Stimulated activated CD4-positive, alpha-beta T cell treated with anti-CD3 and anti-CD28 coated beads, Interleukin-1b, Interleukin-23, amount 100 ng/mL, for 24 hours (primary cell): ENCODE measurements at regions not wholly inside any gene's neighbourhood (a gene's known extent, or its start where the extent isn't known, plus 50 kb on each side); places are given as distances from the start of the nearest gene placed in this dataset.
"Not testable (repeated sequence)": the region's sequence is repeated elsewhere in the genome, so short reads cannot be mapped to it uniquely, and the experiment has no call there.

Source experiments
- DNase-seq, 4 experiments: peaks; one replicate each; pipeline ENCODE4 v3.0.0-alpha.2; 2020; ENCODE audit warnings: low read depth in 4 of 4, low spot score in 1 of 4

DNA sequence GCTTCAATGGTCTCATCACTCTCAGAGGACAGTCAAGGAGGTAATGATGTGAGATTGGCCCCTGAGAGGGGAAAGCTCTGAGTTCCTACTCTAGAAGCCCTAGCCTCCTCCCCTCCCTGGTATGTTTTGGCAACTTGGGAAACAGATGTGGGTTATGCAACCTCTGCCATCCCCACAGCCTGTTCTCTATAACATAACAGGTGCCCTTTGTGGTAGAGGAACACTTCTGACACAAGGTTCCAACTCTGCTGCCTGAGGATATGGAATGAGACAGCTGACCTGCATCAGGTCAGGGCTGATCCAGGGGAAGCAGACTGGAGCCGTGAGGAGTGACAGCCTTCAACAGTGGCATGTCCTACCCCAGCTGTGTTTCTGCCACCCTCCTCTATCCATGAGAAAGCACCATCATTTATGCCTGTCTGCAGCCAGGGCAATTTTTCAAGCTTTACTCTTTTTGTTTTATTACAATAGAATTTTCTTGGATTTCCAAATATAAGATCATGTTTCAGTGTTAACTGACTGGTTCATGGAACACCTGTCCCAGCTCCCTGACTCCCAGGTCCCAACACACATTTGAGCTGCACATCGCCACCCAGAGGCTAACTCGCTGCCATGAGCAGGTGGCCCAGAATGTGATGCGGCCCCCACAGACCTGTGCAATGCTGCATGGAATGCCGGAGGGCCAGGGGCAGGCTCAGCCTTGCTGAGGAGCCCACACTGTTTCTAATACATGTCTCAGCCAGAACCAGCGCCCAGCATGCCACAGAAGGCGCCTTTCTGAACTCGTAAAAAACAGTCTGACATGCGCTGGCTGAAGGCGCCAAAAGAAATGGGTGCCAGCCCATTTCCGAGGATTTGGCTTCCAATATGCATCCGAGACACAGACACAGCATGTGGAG is 124.8 kb upstream of the CHST15 start:
- no peak for DNase-seq

DNA sequence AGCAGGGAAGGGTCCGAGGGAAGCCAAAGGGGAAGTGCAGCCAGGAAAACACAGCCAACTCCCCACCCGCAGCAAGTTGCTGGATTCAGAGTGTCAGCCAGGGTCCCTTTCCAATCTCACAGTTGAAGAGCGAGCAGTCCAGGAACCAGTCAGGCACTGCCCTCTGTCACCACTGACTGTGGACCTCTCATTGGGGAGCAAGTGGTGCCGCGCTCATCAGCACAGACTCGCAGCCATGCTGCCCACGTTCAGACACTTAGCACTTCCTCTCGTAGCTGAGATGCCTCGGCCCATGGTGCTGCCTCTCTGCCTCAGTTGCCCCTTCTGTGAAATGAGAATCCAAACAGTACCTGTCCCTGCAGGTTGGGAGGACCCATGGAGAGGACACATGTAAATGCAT is 123.6 kb upstream of the CHST15 start:
- no peak for DNase-seq

GRCh38 chr10:124214610-124215375 is 121.4 kb upstream of the CHST15 start:
- no peak for DNase-seq

GRCh38 chr10:124213899-124214510 is 120.6 kb upstream of the CHST15 start:
- no peak for DNase-seq

DNA sequence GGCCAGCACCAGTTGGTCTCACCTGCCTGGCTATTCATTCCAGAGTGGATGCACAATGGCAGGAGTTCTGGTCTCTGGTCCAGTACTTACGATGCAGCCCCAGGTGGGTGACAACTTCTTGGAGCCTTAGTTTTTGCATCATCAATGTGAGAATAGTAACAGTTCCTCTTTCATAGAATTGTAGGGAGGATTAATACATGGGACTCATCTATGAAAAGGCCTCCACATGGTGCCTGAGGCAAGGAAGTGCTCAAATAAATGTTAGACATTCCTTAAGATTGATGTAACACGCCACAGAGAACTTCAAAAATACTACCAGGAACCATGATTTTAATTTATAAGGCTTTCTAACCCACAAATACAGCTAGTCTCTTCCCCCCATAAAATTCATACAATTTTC is 120.1 kb upstream of the CHST15 start:
- no peak for DNase-seq

- no peak for DNase-seq
Observed at GRCh38 chr10:124212702-124213101, 119.3 kb upstream of the CHST15 start.

DNA sequence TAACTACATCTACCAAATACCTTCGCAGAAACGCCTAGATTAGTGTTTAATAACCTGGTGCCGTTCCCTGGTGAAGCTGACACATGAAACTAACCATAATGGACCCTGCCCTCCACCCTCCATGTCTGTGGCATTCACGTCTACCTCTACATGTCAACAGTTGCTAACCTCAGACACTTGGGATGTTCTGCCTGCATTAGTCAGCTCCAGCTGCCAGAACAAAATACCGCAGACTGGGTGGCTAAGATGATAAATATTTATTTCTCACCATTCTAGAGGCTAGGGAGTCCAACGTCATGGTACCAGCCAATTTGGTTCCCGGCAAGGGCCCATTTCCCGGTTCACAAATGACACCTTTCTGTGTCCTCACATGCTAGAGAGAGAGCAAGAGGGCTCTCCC is 118.5 kb upstream of the CHST15 start:
- no peak for DNase-seq

GRCh38 chr10:124210263-124210662 is 116.9 kb upstream of the CHST15 start:
- DNase-seq = no peak

- no peak for DNase-seq
Observed at GRCh38 chr10:124207391-124207790, 114.0 kb upstream of the CHST15 start.

- DNase-seq = no peak
Observed at GRCh38 chr10:124206616-124207015, 113.2 kb upstream of the CHST15 start.

GRCh38 chr10:124205432-124205831 is 112.0 kb upstream of the CHST15 start:
- no peak for DNase-seq

DNA sequence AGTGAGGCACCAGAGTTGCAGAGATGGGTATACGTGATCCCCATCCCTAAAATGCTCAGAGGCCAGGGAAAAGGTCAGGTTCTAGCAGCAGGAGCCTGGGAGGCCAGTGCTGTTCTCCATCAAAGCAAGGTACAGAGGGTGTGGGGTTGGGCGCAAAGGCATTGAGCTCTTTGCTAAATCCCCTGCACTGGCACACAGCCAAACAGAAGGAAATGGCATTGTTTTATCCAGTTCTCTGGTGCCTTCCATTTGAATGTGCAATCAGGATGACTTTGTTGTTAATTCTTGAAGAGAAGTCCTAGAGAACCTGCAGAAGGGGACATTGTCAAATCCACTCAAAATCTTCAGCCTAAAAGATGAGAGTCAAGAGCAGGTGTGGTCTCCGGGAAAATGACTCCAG is 111.3 kb upstream of the CHST15 start:
- no peak for DNase-seq

- no peak for DNase-seq
Observed at GRCh38 chr10:124200011-124200410, 106.6 kb upstream of the CHST15 start.

GRCh38 chr10:124198871-124199270 is 105.5 kb upstream of the CHST15 start:
- DNase-seq = no peak

GRCh38 chr10:124198125-124198501 is 104.7 kb upstream of the CHST15 start:
- DNase-seq = no peak

DNA sequence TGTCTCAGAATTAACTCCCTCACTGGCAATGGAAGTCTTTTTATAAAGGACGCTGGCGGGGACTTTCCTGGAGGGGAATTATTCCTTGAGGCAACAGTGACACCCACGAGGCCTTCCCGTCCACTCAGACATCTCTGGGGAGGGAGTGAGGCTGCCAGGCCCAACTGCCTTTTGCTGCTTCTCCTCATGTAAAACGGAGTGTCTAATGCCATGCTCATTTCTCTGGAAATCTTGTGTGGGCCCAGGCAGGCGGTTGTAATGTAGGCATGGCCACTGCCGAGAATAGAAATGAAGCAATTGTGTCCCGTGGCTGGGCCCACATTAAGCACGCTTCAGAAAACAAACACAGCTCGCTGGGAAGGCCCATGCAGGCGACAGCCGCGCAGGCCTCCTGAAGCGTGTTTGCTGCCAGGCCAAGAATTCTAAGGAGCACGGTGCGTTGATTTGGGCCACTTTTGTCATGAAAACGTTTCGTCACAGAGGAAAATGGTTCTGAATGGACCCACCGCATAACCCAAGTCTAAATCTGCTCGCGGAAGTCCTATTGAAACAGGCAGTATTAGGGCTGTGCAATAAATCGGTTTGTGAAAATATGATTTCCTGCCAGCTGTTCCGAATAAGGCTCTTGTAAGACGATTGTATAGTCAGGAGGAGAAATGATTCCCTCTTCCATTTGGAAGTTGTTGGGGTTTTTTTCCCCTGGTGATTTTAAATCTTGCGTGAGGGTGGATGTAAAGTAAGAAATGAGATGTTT is 104.2 kb upstream of the CHST15 start:
- DNase-seq = no peak

DNA sequence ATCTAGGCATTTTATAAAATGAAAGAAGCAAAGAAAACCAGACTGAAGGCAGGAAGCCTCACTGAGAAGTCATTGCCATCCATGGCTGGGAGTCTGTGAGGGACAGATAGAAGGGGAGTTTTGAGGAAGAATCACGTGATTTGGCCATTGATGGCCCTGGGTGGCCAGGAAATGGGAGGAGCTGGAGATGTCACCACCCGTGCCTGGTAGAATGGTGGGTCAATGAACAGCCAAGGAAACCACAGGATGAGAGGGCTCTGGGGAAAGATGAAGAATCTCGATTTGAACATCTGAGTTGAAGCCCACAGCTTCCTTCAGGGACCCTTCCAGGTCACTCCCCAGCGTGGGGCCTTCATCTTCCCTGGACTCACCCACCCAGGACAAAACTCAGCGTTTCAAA is 103.3 kb upstream of the CHST15 start:
- no peak for DNase-seq

DNA sequence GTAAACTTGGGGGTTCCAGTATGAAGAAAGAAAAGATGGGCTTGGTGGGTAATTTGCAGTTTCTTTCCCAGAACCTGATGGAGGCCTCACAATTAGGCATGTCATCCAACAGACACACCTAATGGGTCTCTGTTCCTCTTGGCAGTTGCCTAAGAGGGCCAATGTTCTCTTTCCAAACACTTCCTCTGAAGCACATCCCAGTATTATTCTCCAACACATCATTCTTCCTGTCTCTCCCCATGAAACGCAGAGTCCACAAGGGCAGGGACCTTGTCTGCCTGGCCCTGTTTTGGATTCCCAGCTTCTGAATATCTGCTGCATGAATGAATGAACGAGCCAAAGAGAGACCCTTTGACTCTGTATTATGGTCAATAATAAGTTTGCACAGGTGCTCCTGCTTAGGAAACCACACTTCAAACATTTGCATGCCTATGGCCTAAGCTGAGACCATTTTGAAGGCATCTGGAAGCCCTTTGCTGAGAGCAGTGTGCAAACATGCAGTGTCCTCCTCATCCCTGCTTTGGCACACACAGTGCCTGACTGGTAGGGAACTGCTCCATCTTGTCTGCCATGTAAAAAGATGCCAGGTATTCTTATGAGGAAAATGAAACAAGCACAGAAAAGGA is 100.9 kb upstream of the CHST15 start:
- DNase-seq = no peak

- DNase-seq = no peak
Observed at GRCh38 chr10:124193309-124193696, 99.9 kb upstream of the CHST15 start.

- not testable (repeated sequence) for DNase-seq
Observed at GRCh38 chr10:124192664-124193308, 99.4 kb upstream of the CHST15 start.
